HFF-Myc (cell line): ENCODE measurements at regions not wholly inside any gene's neighbourhood (a gene's known extent, or its start where the extent isn't known, plus 50 kb on each side); places are given as distances from the start of the nearest gene placed in this dataset.

Source experiments
- DNase-seq: peaks from one replicate; pipeline ENCODE4 v3.0.0-alpha.2; 2011; ENCODE audit warnings: low read depth; ENCODE audit errors: extremely low read depth
- H3K4me3 ChIP-seq: replicated peaks from 2 replicates; pipeline ENCODE4 v1.5.1; 2011; ENCODE audit warnings: low read depth, mild to moderate bottlenecking, control low read depth, low read length
- CTCF ChIP-seq: IDR thresholded peaks from 2 replicates; pipeline ENCODE4 v1.5.1; 2012; ENCODE audit warnings: mild to moderate bottlenecking, low read depth, low read length, control low read depth; ENCODE audit errors: missing control alignments

DNA sequence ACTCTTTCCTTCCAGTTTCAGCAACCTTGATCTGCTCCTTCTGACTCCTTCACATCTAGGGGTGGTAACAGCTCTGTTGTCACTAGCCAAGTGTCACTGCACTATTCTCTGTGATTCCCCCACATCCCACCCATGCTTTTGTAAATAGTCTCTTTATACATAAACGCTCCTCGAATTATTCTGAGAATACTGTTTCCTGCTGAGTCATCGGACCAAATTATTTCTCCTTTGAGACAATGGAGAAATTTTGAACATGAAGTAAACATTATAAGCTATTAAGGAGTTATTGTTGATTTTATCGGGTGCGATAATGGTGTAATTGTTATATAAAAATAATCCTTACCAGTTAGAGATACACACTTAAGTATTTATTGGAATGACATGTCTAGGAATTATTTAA, 245.1 kb upstream of the RPS6KA3 start:
- DNase-seq: no peak
- no peak for TF ChIP-seq CTCF
- no peak overlapping the region for H3K4me3 ChIP-seq

GRCh38 chrX:20507901-20508620, 241.4 kb upstream of the RPS6KA3 start:
- no peak for DNase-seq
- no peak overlapping the region for H3K4me3 ChIP-seq
- no peak for TF ChIP-seq CTCF

- TF ChIP-seq CTCF: no peak
- DNase-seq: no peak
- no peak overlapping the region for H3K4me3 ChIP-seq
These were observed 240.0 kb upstream of the RPS6KA3 start for GRCh38 chrX:20506739-20507138.

DNA sequence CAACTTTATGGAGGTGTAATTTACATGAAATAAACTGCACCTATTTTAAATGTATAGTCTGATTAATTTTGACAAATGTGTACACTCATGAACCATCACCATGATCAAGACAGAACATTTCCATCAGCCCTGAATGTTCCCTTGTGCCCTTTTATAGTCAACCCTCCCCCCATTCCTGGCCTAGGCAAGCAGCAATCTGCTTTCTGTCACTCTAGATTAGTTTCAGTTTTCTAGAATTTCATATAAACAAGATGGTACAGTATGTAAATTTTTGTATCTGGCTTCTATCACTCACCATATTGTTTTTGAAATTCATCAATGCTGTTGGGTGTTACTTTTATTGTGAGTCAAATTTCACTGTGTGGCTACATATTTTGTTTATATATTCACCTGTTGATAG, 234.2 kb upstream of the RPS6KA3 start:
- no peak overlapping the region for H3K4me3 ChIP-seq

DNA sequence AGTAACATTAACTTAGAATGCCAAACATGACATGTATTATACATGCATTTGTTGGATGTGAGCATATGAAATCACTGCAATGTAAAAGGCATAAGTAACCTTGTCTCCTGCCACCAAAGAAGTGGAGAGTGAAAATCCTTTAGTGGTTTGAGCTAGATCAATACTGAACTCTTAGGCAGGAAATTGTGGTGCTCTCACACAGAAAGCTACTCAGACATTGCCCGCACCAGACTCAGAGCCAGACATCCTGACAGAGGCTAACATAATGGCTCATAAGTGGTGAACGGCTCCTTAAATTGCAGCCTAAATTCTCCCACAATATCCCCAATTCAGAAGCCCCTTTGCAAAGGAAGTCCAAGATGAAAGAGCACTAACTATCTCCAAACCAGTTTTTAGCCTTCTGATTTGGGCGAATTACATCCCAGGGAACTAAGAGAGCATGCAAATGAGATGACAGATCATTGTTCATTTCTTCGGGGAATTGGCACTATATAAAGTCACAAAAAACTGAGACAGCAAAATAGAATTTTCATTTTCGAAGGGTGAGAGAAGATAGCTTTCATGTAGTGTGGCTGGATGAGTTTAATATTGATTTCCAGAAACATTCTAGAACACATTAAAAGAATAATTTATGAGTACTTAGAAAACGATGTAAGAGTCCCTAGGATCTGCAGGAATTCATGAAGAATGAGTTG, 233.6 kb upstream of the RPS6KA3 start:
- DNase-seq: no peak
- H3K4me3 ChIP-seq: no peak overlapping the region
- TF ChIP-seq CTCF: no peak

More for the DNA sequence above, 234.2 kb upstream of the RPS6KA3 start:
- no peak for TF ChIP-seq CTCF
- DNase-seq: no peak

- no peak for TF ChIP-seq CTCF
- DNase-seq: no peak
- H3K4me3 ChIP-seq: no peak overlapping the region
These were observed 233.1 kb upstream of the RPS6KA3 start for GRCh38 chrX:20499763-20500162.
